HepG2 (cell line): ENCODE measurements at regions not wholly inside any gene's neighbourhood (a gene's known extent, or its start where the extent isn't known, plus 50 kb on each side); places are given as distances from the start of the nearest gene placed in this dataset.

ENCODE experiments used
- CEBPB ChIP-seq: IDR thresholded peaks from 2 replicates; pipeline ENCODE4 v1.6.1; 2011; ENCODE audit warnings: low read depth, low read length, improper control_type of control experiment, borderline replicate concordance
- CREB1 ChIP-seq, 2 experiments: fragments of 450-650 bp in 1 of 2; IDR thresholded peaks; 2 replicates each; pipeline ENCODE4 v1.6.1; 2016 to 2017; ENCODE audit warnings: control low read depth in 1 of 2, mild to moderate bottlenecking in 1 of 2, missing compliant biosample characterization in 1 of 2, missing genetic modification characterization in 1 of 2
- CTCF ChIP-seq: sonication (generic); formaldehyde crosslinking; IDR thresholded peaks from 2 replicates; pipeline ENCODE4 v1.5.0; 2020; ENCODE audit warnings: mild to moderate bottlenecking, missing genetic modification reagents, moderate library complexity
- MBNL3 ChIP-seq: fragments of 250-450 bp; sonication (Bioruptor Pico); conservative IDR thresholded peaks from 2 replicates; pipeline ENCODE4 v1.8.0; 2022; ENCODE audit warnings: mild to moderate bottlenecking, inconsistent platforms
- ZBED4 ChIP-seq: sonication (generic); formaldehyde crosslinking; IDR thresholded peaks from 2 replicates; pipeline ENCODE4 v1.4.0; 2020; ENCODE audit warnings: missing genetic modification reagents, borderline replicate concordance
- ZFX ChIP-seq: sonication (generic); formaldehyde crosslinking; IDR thresholded peaks from 2 replicates; pipeline ENCODE4 v1.4.0; 2020; ENCODE audit warnings: mild to moderate bottlenecking, low read depth, missing genetic modification reagents, moderate library complexity
- ZNF354B ChIP-seq: sonication (generic); formaldehyde crosslinking; IDR thresholded peaks from 2 replicates; pipeline ENCODE4 v1.8.0; 2022; ENCODE audit warnings: mild to moderate bottlenecking, missing genetic modification reagents
- ZNF564 ChIP-seq: sonication (generic); formaldehyde crosslinking; IDR thresholded peaks from 2 replicates; pipeline ENCODE4 v1.8.1; 2023; ENCODE audit warnings: mild to moderate bottlenecking, missing genetic modification reagents
- ZNF589 ChIP-seq: sonication (generic); formaldehyde crosslinking; conservative IDR thresholded peaks from 2 replicates; pipeline ENCODE4 v1.8.0; 2022; ENCODE audit warnings: mild to moderate bottlenecking, moderate library complexity, missing genetic modification reagents
- ZNF615 ChIP-seq: sonication (generic); formaldehyde crosslinking; IDR thresholded peaks from 2 replicates; pipeline ENCODE4 v1.5.0; 2020; ENCODE audit warnings: mild to moderate bottlenecking, missing genetic modification reagents, borderline replicate concordance

- TF ChIP-seq CTCF (CRISPR knock-in tag) (no peak), ZNF615 (CRISPR knock-in tag) (no peak), ZNF589 (CRISPR knock-in tag) (no peak), ZNF564 (CRISPR knock-in tag) (no peak), CREB1 (IDR thresholded peaks at IDR 0.05) (no peak), CREB1 (CRISPR knock-in tag; IDR thresholded peaks at IDR 0.05) (no peak), CEBPB (no peak), ZFX (CRISPR knock-in tag) (no peak), MBNL3 (CRISPR knock-in tag) (no peak), ZBED4 (CRISPR knock-in tag) (no peak), ZNF354B (no peak)
Observed at GRCh38 chr2:37858400-37858711, 66.7 kb upstream of the RMDN2 start.
